ENCODE measurements at regions not wholly inside any gene's neighbourhood (a gene's known extent, or its start where the extent isn't known, plus 50 kb on each side); places are given as distances from the start of the nearest gene placed in this dataset.
A peak's percentile ranks its signal among the peaks of the same experiment; 100 is the strongest.

- peak; percentile 87 for TF ChIP-seq PATZ1 (CRISPR knock-in tag; IDR thresholded peaks at IDR 0.05)
- peak; percentile 94 for TF ChIP-seq RAD21 (CRISPR knock-in tag; IDR thresholded peaks at IDR 0.05)
Observed at GRCh38 chr17:77281122-77281903, 140.5 kb downstream of the SEC14L1 start.

All from HepG2 (cell line).